ENCODE measurements at regions not wholly inside any gene's neighbourhood (a gene's known extent, or its start where the extent isn't known, plus 50 kb on each side); places are given as distances from the start of the nearest gene placed in this dataset.
"Not testable (repeated sequence)": the region's sequence is repeated elsewhere in the genome, so short reads cannot be mapped to it uniquely, and the experiment has no call there.

- not testable (repeated sequence) for DNase-seq (ENCODE audit: low read depth in 1 of 2, low spot score in 1 of 2)
These were observed 51.0 kb downstream of the NPIPB11 start for GRCh38 chr16:29355339-29356059.

- DNase-seq (ENCODE audit: low read depth in 1 of 2, low spot score in 1 of 2): not testable (repeated sequence)
These were observed 52.1 kb downstream of the NPIPB11 start for GRCh38 chr16:29354449-29354848.

GRCh38 chr16:29352617-29352999 lies 53.9 kb downstream of the NPIPB11 start:
- not testable (repeated sequence) for DNase-seq (ENCODE audit: low read depth in 1 of 2, low spot score in 1 of 2)

- not testable (repeated sequence) for DNase-seq (ENCODE audit: low read depth in 1 of 2, low spot score in 1 of 2)
These were observed 54.4 kb downstream of the NPIPB11 start for GRCh38 chr16:29351970-29352616.

- not testable (repeated sequence) for DNase-seq (ENCODE audit: low read depth in 1 of 2, low spot score in 1 of 2)
These were observed 55.1 kb downstream of the NPIPB11 start for GRCh38 chr16:29351271-29351969.

GRCh38 chr16:29349966-29350365 lies 56.5 kb downstream of the NPIPB11 start:
- not testable (repeated sequence) for DNase-seq (ENCODE audit: low read depth in 1 of 2, low spot score in 1 of 2)

GRCh38 chr16:29348748-29349147 lies 57.8 kb downstream of the NPIPB11 start:
- DNase-seq (ENCODE audit: low read depth in 1 of 2, low spot score in 1 of 2): not testable (repeated sequence)

GRCh38 chr16:29348123-29348690 lies 58.3 kb downstream of the NPIPB11 start:
- not testable (repeated sequence) for DNase-seq (ENCODE audit: low read depth in 1 of 2, low spot score in 1 of 2)

- DNase-seq (ENCODE audit: low read depth in 1 of 2, low spot score in 1 of 2): not testable (repeated sequence)
These were observed 59.5 kb downstream of the NPIPB11 start for GRCh38 chr16:29346796-29347580.

- not testable (repeated sequence) for DNase-seq (ENCODE audit: low read depth in 1 of 2, low spot score in 1 of 2)
These were observed 60.3 kb downstream of the NPIPB11 start for GRCh38 chr16:29346203-29346602.

- DNase-seq (ENCODE audit: low read depth in 1 of 2, low spot score in 1 of 2): not testable (repeated sequence)
These were observed 63.6 kb downstream of the NPIPB11 start for GRCh38 chr16:29342937-29343336.

- DNase-seq (ENCODE audit: low read depth in 1 of 2, low spot score in 1 of 2): not testable (repeated sequence)
These were observed 65.6 kb downstream of the NPIPB11 start for GRCh38 chr16:29340779-29341438.

- DNase-seq (ENCODE audit: low read depth in 1 of 2, low spot score in 1 of 2): not testable (repeated sequence)
These were observed 66.3 kb downstream of the NPIPB11 start for GRCh38 chr16:29340235-29340634.

- not testable (repeated sequence) for DNase-seq (ENCODE audit: low read depth in 1 of 2, low spot score in 1 of 2)
These were observed 67.5 kb downstream of the NPIPB11 start for GRCh38 chr16:29338821-29339700.

GRCh38 chr16:29337385-29337901 lies 69.1 kb downstream of the NPIPB11 start:
- DNase-seq (ENCODE audit: low read depth in 1 of 2, low spot score in 1 of 2): not testable (repeated sequence)

- not testable (repeated sequence) for DNase-seq (ENCODE audit: low read depth in 1 of 2, low spot score in 1 of 2)
These were observed 71.0 kb downstream of the NPIPB11 start for GRCh38 chr16:29335549-29335846.

GRCh38 chr16:29334776-29335548 lies 71.5 kb downstream of the NPIPB11 start:
- DNase-seq (ENCODE audit: low read depth in 1 of 2, low spot score in 1 of 2): not testable (repeated sequence)

- DNase-seq (ENCODE audit: low read depth in 1 of 2, low spot score in 1 of 2): not testable (repeated sequence)
These were observed 72.9 kb downstream of the NPIPB11 start for GRCh38 chr16:29333492-29334097.

Data from stimulated activated CD4-positive, alpha-beta T cell treated with anti-CD3 and anti-CD28 coated beads, Interleukin-15, amount 100 ng/mL, for 1 hour (primary cell).